D721Med (cell line): ENCODE measurements at regions not wholly inside any gene's neighbourhood (a gene's known extent, or its start where the extent isn't known, plus 50 kb on each side); places are given as distances from the start of the nearest gene placed in this dataset.

Source experiments
- DNase-seq: peaks from one replicate; pipeline ENCODE4 v3.0.0; 2011; ENCODE audit warnings: low spot score; ENCODE audit not compliant: insufficient read length
- FAIRE-seq: peaks from 2 replicates; lab custom pipeline; 2011; peaks lifted over from hg19 to GRCh38; lab: Jason Lieb, UNC
- CTCF ChIP-seq: IDR thresholded peaks from 2 replicates; pipeline ENCODE4 v1.5.1; 2012; ENCODE audit warnings: mild to moderate bottlenecking, control low read depth; ENCODE audit not compliant: insufficient read depth; ENCODE audit errors: missing control alignments

DNA sequence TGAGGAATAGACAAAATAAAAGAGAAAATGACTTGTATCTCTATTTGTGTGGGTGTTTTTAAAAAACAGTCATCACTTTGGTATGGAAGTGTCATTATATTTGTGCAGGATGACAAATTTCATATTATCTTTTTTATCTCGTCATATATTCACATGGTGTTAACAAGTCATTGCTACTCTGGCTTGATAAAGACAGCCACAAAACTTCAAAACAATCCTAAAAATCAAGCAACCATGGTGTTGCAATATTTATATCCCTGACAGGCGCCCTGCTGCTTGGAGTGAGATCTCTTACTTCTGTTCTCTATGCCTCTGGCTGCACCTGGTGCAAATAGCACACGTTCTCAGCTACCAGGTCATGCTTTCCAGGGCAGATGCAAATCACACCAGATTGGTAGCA lies 278.0 kb upstream of the EPHA4 start:
- no peak for DNase-seq
- FAIRE-seq = no peak
- no peak for TF ChIP-seq CTCF

GRCh38 chr2:221848286-221848685 lies 276.2 kb upstream of the EPHA4 start:
- no peak for TF ChIP-seq CTCF
- no peak for FAIRE-seq
- no peak for DNase-seq

GRCh38 chr2:221845021-221845365 lies 272.9 kb upstream of the EPHA4 start:
- FAIRE-seq (no peak), DNase-seq (no peak)
- TF ChIP-seq CTCF = no peak

GRCh38 chr2:221844212-221845020 lies 272.3 kb upstream of the EPHA4 start:
- DNase-seq = no peak
- no peak for FAIRE-seq
- no peak for TF ChIP-seq CTCF

DNA sequence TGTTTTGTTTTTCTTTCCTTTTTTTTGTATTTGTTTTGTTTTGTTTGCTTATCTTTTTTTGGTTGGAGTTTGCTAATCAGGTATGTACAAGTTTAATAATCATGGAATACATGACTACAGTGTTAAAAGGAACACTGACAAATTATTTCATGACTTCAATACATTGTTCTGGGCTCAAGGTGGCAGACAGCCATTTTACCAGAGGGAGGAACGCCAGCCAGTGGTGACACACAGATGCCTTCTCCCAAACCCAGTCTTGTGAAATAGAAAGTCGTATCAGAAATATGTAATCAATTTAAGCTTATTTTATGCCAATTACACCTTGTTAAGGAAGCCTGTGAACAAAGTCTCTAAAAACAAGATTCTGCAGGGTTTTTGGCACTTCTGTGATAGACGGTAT lies 264.0 kb upstream of the EPHA4 start:
- FAIRE-seq (no peak), DNase-seq (no peak)
- no peak for TF ChIP-seq CTCF

GRCh38 chr2:221833966-221834365 lies 261.9 kb upstream of the EPHA4 start:
- DNase-seq (no peak), FAIRE-seq (no peak)
- TF ChIP-seq CTCF = no peak

DNA sequence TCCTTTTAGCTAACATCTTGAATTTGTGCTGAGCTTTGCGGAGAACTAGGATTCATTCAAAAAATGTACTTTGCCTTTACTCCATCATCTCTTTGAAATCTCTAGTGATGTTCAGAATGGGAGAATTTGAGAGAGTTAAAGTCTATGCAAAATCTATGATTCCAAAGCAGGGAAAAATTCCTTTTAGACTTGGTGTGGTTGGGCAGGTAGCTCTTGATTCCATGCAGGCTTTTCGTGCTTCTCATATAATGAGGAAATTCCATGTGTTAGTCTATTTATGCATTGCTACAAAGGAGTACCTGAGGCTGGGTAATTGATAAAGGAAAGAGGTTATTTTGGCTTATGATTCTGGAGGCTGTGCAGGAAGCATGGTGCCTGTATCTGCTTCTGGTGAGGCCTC lies 258.9 kb upstream of the EPHA4 start:
- no peak for TF ChIP-seq CTCF
- FAIRE-seq = no peak
- no peak for DNase-seq
